HEK293T (cell line): ENCODE measurements at regions not wholly inside any gene's neighbourhood (a gene's known extent, or its start where the extent isn't known, plus 50 kb on each side); places are given as distances from the start of the nearest gene placed in this dataset.

Experiments
- CTCF ChIA-PET: fragments of 350-600 bp; formaldehyde crosslinking; extraction: SDS; loops from one replicate; lab custom pipeline; 2021; ENCODE audit warnings: antibody characterized with exemption, inconsistent platforms; lab: Yijun Ruan, JAX
- POLR2A ChIA-PET: fragments of 350-600 bp; formaldehyde crosslinking; extraction: SDS; loops from one replicate; lab custom pipeline; 2020; ENCODE audit warnings: antibody characterized with exemption, inconsistent platforms; lab: Yijun Ruan, JAX
- DNase-seq: peaks from one replicate; pipeline ENCODE4 v3.0.0; 2012; ENCODE audit warnings: mixed read lengths; ENCODE audit errors: extremely low spot score
- ARNT ChIP-seq: fragments of 450-650 bp; IDR thresholded peaks from 2 replicates; pipeline ENCODE4 v1.6.1; 2017; ENCODE audit warnings: mild to moderate bottlenecking
- BHLHE40 ChIP-seq: fragments of 450-650 bp; IDR thresholded peaks from 2 replicates; pipeline ENCODE4 v1.6.1; 2016; ENCODE audit warnings: mild to moderate bottlenecking, moderate library complexity, borderline replicate concordance
- CTBP1 ChIP-seq: fragments of 450-650 bp; IDR thresholded peaks from 2 replicates; pipeline ENCODE4 v1.6.1; 2016; ENCODE audit warnings: borderline replicate concordance
- ELF4 ChIP-seq: fragments of 450-650 bp; IDR thresholded peaks from 2 replicates; pipeline ENCODE4 v1.6.1; 2017; ENCODE audit warnings: antibody characterized with exemption
- FOXA1 ChIP-seq: fragments of 450-650 bp; IDR thresholded peaks from 2 replicates; pipeline ENCODE4 v1.6.1; 2016; ENCODE audit warnings: mild to moderate bottlenecking
- FOXK2 ChIP-seq: fragments of 450-650 bp; IDR thresholded peaks from 2 replicates; pipeline ENCODE4 v1.6.1; 2016; ENCODE audit warnings: mild to moderate bottlenecking
- FOXM1 ChIP-seq: fragments of 450-650 bp; IDR thresholded peaks from 2 replicates; pipeline ENCODE4 v1.6.1; 2017; ENCODE audit warnings: mild to moderate bottlenecking, borderline replicate concordance
- HDGF ChIP-seq: fragments of 450-650 bp; IDR thresholded peaks from 2 replicates; pipeline ENCODE4 v1.6.1; 2017; ENCODE audit warnings: antibody characterized with exemption, borderline replicate concordance
- L3MBTL2 ChIP-seq: fragments of 450-650 bp; conservative IDR thresholded peaks from 2 replicates; pipeline ENCODE4 v1.6.1; 2016; ENCODE audit warnings: mild to moderate bottlenecking
- LEF1 ChIP-seq: fragments of 450-650 bp; IDR thresholded peaks from 2 replicates; pipeline ENCODE4 v1.6.1; 2017; ENCODE audit warnings: mild to moderate bottlenecking, borderline replicate concordance
- NFRKB ChIP-seq: fragments of 450-650 bp; IDR thresholded peaks from 2 replicates; pipeline ENCODE4 v1.6.1; 2016; ENCODE audit warnings: mild to moderate bottlenecking, moderate library complexity
- PKNOX1 ChIP-seq: fragments of 450-650 bp; IDR thresholded peaks from 2 replicates; pipeline ENCODE4 v1.6.1; 2016
- SP1 ChIP-seq: fragments of 450-650 bp; IDR thresholded peaks from 2 replicates; pipeline ENCODE4 v1.6.1; 2017
- SUZ12 ChIP-seq: fragments of 450-650 bp; IDR thresholded peaks from 2 replicates; pipeline ENCODE4 v1.6.1; 2016; ENCODE audit warnings: mild to moderate bottlenecking
- TARDBP ChIP-seq: fragments of 450-650 bp; IDR thresholded peaks from 2 replicates; pipeline ENCODE4 v1.6.1; 2016
- ZNF384 ChIP-seq: fragments of 450-650 bp; IDR thresholded peaks from 2 replicates; pipeline ENCODE4 v1.6.1; 2016

- TF ChIP-seq LEF1: no peak
- TF ChIP-seq FOXK2: no peak
- TF ChIP-seq NFRKB: no peak
- TF ChIP-seq FOXA1: no peak
- no peak for TF ChIP-seq PKNOX1
- TF ChIP-seq L3MBTL2: no peak
- TF ChIP-seq CTBP1: no peak
- no peak for TF ChIP-seq SUZ12
- no peak for TF ChIP-seq HDGF
- no peak for TF ChIP-seq BHLHE40
- no peak for TF ChIP-seq ZNF384
- no peak for TF ChIP-seq ELF4
- no peak for TF ChIP-seq TARDBP
- TF ChIP-seq FOXM1: no peak
- TF ChIP-seq SP1: no peak
- DNase-seq: no peak
- ChIA-PET CTCF (no interaction called here), POLR2A (no interaction called here)
Observed at GRCh38 chr3:74693696-74694393, 79.4 kb upstream of the CNTN3 start.

- DNase-seq: no peak
- CTCF ChIA-PET: no interaction called here
- POLR2A ChIA-PET: no interaction called here
- TF ChIP-seq HDGF: no peak
- no peak for TF ChIP-seq ELF4
- TF ChIP-seq CTBP1: no peak
- no peak for TF ChIP-seq TARDBP
- TF ChIP-seq L3MBTL2: no peak
- no peak for TF ChIP-seq LEF1
- no peak for TF ChIP-seq FOXK2
- no peak for TF ChIP-seq PKNOX1
- no peak for TF ChIP-seq FOXM1
- no peak for TF ChIP-seq ARNT
- no peak for TF ChIP-seq SP1
Observed at GRCh38 chr3:74693251-74693650, 78.8 kb upstream of the CNTN3 start.

GRCh38 chr3:74691946-74692345 lies 77.5 kb upstream of the CNTN3 start:
- CTCF ChIA-PET: no interaction called here
- no peak for DNase-seq
- no peak for TF ChIP-seq FOXM1
- TF ChIP-seq ELF4: no peak
- TF ChIP-seq SUZ12: no peak
- TF ChIP-seq FOXK2: no peak
- no peak for TF ChIP-seq CTBP1
- no peak for TF ChIP-seq ZNF384
- TF ChIP-seq PKNOX1: no peak
- no peak for TF ChIP-seq FOXA1
- POLR2A ChIA-PET: no interaction called here

- POLR2A ChIA-PET: no interaction called here
- no peak for TF ChIP-seq L3MBTL2
- no peak for TF ChIP-seq PKNOX1
- TF ChIP-seq BHLHE40: no peak
- no peak for TF ChIP-seq ELF4
- TF ChIP-seq SP1: no peak
- no peak for TF ChIP-seq FOXK2
- no peak for TF ChIP-seq NFRKB
- TF ChIP-seq SUZ12: no peak
- no peak for TF ChIP-seq FOXM1
- no peak for TF ChIP-seq HDGF
- no peak for TF ChIP-seq CTBP1
- no peak for TF ChIP-seq ARNT
- no peak for TF ChIP-seq TARDBP
- CTCF ChIA-PET: no interaction called here
Observed at GRCh38 chr3:74673326-74673725, 58.9 kb upstream of the CNTN3 start.

GRCh38 chr3:74664606-74665005 lies 50.1 kb upstream of the CNTN3 start:
- POLR2A ChIA-PET: no interaction called here
- no peak for DNase-seq
- no peak for TF ChIP-seq ZNF384
- CTCF ChIA-PET: no interaction called here

More at GRCh38 chr3:74673326-74673725, 58.9 kb upstream of the CNTN3 start:
- no peak for DNase-seq
